MV-4-11 (cell line): ENCODE measurements at regions not wholly inside any gene's neighbourhood (a gene's known extent, or its start where the extent isn't known, plus 50 kb on each side); places are given as distances from the start of the nearest gene placed in this dataset.
A peak's percentile ranks its signal among the peaks of the same experiment; 100 is the strongest.

Experiments used
- DNase-seq: peaks from one replicate; lab custom pipeline; 2025; lab: John Stamatoyannopoulos, UW

DNA sequence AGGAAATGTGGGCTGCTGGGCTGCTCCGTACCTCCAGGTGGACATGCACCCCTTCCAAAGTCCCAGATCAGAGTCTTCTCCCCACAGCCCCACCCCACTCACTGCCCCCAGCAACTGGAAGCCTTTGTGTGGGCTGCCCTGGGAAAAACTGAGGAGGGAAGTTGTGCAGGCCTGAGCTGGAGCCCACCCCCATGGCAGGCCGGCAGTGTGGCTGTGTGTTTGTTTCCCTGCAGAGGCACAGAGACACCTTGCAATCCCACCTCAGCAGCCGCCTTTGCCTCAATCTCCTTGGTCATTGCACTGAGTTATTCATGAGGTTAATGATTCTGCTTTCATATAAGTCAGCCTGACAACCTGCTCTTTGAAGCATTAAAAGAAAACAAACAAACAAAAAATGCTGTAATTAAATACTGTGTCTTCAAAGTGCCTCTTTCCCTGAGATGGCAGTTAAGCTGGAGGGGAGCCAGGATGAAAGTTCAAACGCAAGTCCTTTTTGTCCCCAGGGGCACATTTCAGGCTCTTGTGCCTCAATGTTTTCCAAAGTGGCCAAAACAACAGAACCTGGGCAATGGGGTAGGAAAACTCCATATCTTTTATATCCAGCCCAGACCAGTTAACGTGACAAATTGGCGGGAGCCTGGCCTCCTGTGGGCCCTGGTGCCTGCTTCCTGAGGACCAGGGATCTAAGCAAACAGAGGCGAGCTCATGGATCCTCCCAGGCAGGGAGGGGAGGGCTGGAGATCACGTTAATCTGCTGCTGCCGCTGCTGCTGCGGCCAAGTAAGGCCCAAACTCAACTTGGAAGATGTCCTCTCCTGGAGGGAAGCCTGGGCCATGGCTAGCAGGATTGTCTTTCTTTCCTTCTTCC lies 51.9 kb upstream of the TSPAN11 start:
- DNase-seq: no peak

DNA sequence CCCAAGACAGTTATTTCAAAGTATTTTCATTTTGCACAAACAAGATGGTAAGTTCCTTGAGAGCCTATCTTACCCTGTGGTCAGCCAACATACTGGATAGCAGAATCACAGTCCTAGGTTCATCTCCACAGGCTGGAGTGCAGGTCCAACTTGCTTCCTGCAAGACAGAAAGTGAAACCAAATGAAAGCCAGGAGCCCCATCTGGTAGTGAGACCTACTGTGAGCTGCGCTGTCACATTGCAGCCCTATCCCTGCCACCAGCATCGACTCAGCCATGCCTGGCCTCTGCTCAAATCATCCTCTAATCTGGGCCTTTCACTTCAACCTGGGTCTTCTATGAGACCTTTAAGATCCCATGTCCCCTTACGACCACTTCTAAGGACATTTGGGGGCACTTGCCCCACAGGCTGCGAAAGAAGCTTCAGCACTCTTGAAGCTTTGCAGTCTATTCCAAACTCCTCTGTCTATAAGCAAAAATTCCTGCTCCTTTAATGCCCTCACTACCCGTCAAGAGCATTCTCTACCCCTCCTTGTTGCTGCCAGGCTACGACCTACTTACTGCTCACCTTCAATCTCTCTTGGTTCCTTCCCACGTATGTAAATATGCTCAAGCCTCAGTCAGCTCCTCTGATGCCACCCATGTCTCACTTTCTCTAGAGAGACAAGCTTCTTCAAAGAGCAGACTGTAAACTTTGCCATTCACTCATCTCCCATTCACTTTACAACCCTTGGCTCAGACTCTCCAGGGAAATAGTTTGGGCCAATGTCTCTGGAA lies 55.9 kb upstream of the TSPAN11 start:
- DNase-seq: no peak

DNA sequence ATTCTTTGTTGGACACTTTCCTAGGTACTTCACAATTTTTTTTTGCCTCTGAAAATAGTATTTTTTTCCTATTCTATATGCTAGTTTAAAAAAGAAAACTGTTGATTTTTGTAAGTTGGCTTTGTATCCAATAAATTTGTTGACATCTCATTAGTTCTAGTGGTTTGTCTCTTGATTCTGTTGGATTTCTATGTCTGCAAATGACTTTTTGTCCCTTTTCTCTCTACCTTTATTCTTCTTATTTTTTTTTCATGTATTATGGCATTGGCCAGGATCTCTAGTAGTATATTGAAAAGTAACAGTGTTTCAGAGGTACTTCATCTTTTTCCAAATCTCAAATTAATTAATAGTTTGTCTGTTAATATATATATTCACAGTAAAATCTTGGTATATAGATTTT lies 59.1 kb upstream of the TSPAN11 start:
- DNase-seq: no peak

DNA sequence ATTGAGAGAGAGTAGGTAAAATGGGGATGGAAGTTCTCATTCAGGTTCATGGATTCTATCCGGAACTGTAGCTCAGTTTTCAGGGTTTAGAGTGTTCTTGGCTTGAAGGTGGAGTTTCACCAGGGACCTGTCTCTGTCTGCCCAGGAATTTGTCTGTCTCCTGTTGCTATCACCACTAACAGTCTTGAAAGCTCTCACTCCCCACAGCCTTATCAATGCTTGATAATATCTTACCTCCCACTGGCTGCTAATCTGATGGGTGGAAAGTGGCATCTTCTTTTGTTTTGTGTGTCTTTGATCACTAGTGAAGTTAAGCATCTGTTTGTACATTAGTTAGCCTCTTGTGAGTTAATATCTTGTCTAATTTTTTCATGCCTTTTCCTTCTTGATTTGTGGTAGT lies 60.3 kb upstream of the TSPAN11 start:
- no peak for DNase-seq

DNA sequence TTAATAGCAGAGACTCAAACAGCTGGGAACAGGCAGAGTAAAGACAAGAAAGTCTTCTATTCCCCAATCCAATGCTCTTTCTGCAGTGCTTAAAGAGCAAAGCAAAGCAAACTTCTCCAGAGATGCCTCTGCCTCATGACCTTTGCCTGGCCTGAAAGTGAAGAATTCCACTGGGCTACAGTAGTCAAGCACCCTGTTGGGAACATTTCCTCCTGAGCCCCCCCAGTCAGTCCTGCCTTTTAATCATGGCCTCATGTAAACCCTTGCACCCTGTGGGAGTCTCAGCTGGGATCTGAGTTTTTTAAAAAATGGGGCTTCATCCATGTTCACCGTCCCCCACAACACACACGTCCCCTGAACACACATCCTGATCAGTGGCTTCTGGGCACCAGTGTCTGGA lies 62.7 kb upstream of the TSPAN11 start:
- DNase-seq: no peak

DNA sequence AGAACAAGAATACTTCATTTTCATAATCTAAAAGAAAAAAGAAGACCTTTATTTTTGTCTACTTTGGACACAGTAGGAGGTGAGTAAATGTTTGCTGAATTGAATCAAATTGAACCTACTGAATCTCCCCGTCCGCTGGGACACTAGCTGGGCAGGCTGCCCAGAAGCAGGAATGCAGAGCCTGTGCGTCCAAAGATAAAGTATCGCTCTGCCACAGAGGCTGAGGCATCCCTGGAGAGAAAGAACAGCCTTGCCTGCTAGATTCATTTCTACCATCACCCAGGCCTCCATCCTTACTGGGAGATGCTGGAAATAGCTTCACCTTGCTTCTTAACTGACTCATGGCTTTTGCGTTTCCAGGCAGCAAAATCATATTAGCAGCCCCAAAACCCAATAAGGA lies 64.1 kb upstream of the TSPAN11 start:
- DNase-seq: no peak

DNA sequence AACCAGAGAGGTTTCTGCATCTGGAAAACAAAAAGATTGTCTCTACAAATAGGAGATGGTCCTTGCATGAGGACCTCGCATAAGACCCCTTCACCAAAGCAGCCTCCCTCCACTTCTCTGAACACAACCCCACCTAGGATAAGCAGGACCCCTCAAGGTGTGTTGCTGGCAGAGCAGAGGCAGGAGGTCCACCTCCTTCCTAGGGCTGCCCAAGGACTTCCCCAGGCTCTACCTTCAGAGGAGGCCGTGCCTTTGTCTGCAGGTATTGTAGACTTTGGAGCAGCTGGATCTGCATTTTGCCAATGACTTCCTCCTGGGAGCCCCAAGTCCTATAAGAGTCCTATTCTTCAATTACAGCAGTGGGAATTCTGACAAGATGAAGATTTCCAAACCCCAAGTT lies 67.3 kb upstream of the TSPAN11 start:
- no peak for DNase-seq

DNA sequence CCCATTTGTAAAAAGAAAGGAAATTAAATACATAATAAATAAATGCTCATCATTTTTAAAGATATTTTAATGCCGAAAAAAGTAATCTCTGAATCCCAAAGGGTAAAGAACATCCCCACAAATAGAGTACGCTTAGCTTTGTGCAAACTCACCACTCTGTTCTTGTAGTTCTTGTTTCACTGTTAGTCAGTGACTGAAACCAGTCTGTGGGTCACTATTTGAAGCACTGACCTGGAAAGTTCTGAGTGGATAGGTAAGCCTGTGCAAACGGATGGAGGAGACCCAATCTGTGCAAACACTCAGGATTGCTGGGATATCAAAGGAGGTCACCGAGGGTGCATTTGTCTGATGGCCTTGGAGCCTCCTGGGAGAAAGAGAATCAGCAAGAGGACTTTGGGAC lies 68.1 kb upstream of the TSPAN11 start:
- no peak for DNase-seq

DNA sequence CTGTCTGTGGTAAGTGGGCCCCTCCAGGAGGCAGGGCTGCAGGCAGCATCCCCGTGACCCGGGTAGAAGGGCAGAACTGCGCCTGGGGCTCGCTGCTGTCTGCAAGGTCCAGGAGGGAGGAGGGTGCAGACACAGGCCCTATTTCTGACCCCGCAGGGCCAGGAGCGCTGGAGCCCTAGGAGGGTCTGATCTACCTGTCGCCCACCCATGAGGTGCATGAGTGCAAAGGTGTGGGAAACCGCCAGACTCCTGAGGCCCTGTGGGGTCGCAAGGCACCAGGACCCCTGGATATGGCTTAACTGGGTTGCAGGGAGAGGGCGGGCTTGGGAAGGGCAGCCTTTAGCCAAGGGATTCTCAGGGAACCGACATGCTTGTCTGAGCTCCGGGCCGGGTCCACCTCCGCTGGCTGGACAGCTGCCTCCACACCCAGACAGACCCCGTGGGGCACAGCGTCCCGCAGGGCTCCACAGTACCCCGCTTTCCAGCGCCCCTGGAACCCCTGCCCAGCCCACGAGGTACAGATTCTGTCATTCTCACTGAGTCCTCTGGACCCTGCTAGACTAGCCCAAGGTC lies 72.9 kb upstream of the TSPAN11 start:
- no peak for DNase-seq

DNA sequence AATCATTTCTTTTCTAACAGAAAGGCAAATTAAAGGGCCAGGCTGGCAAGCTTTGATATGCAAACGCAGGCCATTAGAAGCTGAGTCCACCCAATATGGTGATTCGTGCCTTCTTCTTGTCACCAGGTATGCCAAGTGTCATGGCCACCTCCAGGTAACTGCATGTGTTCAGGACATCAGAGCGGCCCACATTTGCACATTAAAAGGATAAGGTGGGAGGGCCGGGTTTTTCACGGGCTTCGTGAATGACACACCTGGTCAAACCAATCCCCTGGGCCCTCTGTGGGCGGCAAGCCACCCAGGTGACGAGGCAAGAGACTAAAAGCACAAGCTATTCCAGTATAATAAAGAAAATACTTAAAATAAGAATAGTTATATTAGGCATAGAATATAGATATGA lies 75.9 kb upstream of the TSPAN11 start:
- no peak for DNase-seq

DNA sequence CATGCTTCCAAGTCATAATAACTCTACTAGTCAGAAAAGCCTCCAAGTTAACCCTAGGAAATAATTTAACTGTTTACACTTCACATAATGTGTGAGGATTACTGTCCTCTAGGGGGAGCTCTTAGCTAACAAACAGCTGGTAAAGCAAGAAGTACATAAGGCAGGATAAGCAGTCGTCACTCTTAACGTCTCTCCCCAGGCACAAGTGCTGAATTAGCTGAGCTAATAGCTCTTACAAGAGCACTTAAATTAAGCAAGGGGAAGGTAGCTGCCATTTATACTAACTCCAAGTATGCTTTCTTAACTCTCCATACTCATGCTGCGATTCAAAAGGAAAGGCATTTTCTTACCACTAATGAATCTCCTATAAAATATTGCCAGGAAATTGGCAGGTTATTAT lies 79.3 kb upstream of the TSPAN11 start:
- peak; percentile 61 for DNase-seq

DNA sequence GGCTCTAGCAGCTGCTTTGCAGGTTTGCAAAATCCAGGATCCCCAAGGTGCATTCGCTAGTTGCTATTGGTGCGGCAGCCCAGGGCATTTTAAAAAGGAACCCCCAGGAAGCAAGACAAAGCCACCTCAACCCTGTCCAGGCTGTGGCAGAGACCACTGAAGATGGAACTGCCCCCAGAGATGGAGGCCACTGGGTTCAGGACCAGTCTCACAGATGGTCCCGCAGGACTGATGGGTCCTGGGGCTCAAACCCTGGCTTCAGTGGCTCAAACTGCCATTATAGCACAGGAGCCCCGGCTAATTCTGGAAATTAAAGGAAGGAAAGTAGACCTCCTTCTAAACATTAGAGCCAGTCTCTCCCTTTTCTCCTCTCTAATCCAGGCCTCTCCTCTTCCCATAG lies 79.8 kb upstream of the TSPAN11 start:
- DNase-seq: no peak

DNA sequence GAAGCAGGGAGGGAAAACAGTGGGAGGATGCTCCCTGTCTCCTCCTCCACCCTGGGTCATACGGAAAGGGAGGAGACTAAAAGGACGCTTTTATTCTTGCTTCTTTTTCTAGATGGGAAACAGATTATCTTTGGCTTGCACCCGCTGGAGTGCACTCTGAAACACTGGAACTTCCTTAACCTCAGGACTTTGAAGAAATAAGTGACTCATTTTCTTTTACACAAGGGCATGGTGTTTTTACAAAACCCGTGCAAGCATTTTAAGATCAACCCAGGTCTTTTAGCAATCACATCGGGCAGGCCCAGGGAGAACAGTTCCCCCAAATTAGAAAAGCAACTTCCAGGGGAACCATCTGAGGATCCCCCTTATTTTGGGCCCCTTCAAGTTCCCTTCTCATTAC lies 80.9 kb upstream of the TSPAN11 start:
- peak; percentile 38 for DNase-seq

DNA sequence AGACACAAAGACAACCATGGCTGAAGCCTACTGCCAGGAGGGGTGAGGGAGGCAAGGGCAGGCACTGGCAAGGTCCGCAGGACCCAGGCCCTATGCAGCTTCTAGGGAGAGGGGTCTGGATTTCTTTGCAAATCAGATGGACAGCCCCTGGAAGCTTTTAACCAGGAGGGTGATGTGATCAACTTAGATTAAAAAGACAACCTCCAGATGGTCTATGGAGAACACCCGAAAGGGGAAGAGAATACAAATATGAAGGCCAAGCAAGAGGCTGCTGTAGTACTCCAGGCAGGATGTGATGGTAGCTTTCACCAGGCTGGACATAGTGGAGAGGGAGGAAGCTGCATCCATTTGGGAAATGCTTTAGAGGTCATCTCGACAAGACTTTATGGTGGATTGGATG lies 83.3 kb upstream of the TSPAN11 start:
- DNase-seq: no peak

DNA sequence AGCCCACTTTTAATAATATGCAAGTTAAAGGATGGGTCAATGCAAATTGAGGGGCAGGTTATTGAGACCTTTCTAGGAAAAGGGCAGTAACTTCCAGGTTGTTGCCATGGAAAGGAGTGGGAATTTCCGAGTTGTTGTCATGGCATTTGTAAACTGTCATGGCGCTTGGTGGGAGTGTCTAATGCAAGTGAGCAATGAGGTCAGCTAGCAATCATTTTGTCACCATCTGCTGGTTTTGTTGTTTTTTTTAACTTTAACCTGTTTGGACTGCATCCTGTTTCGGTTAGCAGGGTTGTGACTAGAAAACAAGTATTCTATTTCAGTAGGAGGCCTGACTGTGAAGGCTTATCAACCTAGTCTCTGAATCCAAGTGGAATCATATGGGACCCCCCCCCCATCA lies 85.8 kb upstream of the TSPAN11 start:
- DNase-seq: no peak

DNA sequence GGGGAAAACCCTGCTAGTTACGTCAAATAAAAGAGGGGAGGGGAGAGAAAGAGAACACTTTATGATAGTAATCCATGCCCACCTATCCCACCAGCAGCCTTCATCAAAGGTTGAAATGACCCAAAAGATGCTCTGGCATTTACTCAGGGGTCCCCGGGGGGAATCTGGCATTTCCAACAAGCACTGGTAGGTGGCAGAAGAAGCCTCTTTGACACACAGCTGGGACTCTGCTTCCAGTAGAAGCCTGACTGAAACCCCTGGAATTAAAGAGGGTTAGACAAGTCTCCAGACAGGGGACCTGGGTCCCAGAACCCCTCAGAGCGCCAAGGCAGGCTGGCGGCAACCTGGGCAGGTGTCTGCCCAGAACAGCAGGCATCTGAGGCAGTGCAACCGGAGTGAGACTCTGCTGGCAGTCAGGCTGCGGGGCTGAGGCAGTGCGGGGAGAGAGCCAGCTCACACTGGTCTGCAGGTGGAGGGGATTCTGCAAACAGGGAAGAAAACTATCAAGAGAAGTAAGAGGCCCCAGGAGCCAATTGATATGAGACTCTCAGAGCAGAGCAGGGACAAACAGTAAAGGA lies 85.0 kb upstream of the CAPRIN2 start:
- no peak for DNase-seq

DNA sequence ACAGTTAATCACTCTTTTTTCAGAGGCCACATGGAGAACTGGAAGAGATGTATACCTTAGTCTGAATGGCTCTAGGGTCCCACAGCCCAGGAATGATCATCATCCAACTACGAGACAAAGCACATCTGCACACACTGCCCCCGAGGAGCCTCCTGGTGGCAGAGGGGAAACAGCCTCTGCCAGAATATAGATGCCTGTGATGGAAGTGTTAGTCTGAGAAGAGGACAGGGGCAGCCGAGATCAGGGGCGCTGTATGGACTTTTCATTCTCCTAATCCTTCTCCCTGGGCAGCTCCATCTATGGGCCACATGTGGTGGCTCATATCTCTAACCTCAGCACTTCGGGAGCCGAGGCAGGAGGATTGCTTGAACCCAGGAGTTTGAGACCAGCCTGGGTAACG lies 82.8 kb upstream of the CAPRIN2 start:
- no peak for DNase-seq

DNA sequence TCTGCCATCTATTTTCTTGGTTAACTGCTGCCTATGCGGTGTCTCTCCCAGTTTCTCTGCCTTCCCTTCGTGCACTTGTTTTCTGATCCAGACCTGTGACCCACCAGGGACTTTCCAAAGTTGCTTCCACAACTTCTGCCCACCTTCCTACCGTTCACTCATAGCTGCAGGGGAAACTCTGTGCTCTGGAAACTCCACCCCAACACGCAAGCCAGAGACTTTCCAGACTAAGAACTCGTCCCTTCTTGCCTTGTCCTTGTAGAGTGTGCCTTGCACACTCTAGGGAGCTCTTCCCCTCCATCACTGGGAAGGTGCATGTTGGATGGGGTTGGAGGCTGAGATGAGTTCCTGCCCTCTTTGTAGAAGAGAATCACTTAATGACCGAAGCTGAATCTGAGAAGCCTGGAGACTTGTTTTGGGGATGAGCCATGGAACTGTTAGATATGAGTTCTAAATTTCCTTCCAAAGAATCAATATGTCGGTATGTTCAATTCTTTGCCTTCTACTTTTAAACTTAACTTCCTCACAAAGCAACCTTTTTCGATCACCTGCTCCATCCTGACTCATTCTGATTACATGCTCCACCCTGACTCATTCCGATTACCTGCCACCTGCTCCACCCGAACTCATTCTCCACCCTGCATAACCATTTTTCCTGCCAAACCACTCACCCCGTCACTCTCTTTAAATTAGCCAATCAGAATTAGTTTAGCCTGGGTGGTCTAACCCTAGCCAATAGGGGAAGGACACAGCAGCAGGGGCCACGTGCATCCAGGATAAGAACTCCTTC lies 82.1 kb upstream of the CAPRIN2 start:
- DNase-seq: no peak

DNA sequence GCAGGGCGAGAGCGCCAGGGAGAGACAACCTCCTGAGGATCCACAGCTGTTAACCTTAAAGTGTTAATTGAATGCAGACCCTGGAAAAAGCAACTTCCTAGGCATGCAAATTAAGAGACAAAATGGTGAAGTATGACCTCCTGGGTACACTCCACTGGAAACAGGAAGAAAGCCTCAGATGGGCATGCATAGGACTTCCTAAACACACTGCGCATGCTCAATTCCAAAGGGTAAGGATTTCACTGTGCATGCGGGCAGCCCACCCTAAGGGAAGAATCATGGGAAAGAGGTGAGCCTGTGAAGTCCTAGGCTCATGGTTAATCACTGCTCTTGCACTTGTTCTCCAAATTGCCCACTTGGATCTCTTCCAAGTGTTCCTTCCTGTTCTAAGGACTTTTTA lies 80.5 kb upstream of the CAPRIN2 start:
- no peak for DNase-seq

DNA sequence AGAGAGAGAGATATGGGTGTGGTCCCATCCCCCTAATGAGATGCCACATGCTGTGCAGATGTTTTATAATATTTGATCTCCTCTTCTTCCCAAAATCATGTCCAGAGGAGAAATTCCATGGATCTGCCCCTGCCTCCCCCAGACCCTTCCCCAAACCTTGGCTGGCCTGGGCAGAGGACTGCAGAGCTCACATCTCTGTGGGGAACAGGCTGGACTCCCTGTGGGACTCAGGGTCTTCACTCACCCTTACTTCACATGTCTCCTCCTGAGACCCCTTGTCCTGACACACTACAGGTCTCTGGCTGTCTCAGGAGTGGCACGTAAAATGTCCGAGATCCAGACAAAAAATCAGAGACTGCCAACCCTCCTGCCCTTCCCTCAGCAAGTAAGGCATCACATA lies 76.0 kb upstream of the CAPRIN2 start:
- no peak for DNase-seq

DNA sequence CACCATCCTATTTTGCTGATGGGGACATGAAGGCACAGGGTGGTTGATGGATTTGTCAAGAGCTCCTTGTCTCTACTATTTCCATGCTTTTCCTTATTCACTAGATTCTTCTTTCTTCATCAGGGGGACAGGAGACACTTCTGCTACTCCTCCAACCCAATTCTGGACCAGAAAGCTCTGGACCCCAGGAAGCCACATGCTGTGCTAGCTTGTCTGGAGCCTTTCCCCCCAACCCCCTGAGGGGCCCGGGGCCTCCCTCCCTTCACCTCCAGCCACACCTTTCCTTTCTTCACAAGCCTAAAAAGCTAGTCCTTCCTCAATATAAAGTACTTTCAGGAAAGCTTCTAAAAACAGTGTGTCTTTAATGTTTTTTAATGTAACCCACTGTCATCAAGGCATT lies 75.1 kb upstream of the CAPRIN2 start:
- DNase-seq: no peak

DNA sequence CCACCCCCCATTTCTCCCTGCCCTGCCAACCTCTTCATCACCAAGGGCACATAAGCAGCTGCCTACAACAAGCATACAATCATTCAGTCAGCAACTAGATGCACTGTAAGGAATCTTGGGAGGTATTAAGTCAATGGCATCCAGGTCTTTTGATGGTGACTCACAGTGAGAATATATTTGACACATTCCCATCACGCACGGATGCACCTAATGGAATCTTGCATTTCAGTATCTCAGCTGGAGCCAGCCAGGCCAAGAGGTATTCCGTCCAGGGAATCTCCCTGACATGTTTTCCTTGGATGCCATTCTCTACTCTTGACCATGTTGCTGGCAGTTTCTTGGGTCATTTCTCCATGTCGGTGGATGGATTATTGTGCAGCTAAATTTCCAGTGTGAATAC lies 73.9 kb upstream of the CAPRIN2 start:
- no peak for DNase-seq
